Vagina (tissue), 2 donors: ENCODE measurements at regions not wholly inside any gene's neighbourhood (a gene's known extent, or its start where the extent isn't known, plus 50 kb on each side); places are given as distances from the start of the nearest gene placed in this dataset.
"Not testable (repeated sequence)": the region's sequence is repeated elsewhere in the genome, so short reads cannot be mapped to it uniquely, and the experiment has no call there.

Experiments
- DNase-seq, 2 donors: peaks; one replicate each; pipeline ENCODE4 v3.0.0-alpha.2; 2017; ENCODE audit errors: extremely low spot score in 2 of 2
- H3K27ac ChIP-seq: fragments of 200-600 bp; sonication (generic); one replicate; pipeline ENCODE4 v1.5.1; 2019
- H3K27me3 ChIP-seq: fragments of 200-600 bp; sonication (generic); one replicate; pipeline ENCODE4 v1.5.1; 2019
- H3K36me3 ChIP-seq, 2 donors: fragments of 200-600 bp; sonication (generic); one replicate each; pipeline ENCODE4 v1.5.1; 2017 to 2019
- H3K4me1 ChIP-seq: fragments of 200-600 bp; sonication (generic); one replicate; pipeline ENCODE4 v1.5.1; 2019
- H3K4me3 ChIP-seq, 2 donors: fragments of 200-600 bp; sonication (generic); 1 replicate in 1 of 2; 2 replicates in 1 of 2; pipeline ENCODE4 v1.5.1; 2016 to 2019
- H3K9me3 ChIP-seq: fragments of 200-600 bp; sonication (generic); one replicate; pipeline ENCODE4 v1.5.1; 2019
- CTCF ChIP-seq, 3 experiments: fragments of 450-650 bp in 2 of 3; fragments of 200-600 bp in 1 of 3; sonication (generic) in 1 of 3; IDR thresholded peaks; one replicate each; pipeline ENCODE4 v1.5.1; 2017 to 2019; ENCODE audit warnings: antibody characterized with exemption in 3 of 3, mild to moderate bottlenecking in 2 of 3, moderate library complexity in 2 of 3
- POLR2A ChIP-seq, 2 donors: fragments of 450-650 bp; IDR thresholded peaks; one replicate each; pipeline ENCODE4 v1.6.1; 2017; ENCODE audit warnings: antibody characterized with exemption in 2 of 2, mild to moderate bottlenecking in 2 of 2, moderate library complexity in 2 of 2
- POLR2AphosphoS5 ChIP-seq, 2 donors: sonication (generic); formaldehyde crosslinking; IDR thresholded peaks; one replicate each; pipeline ENCODE4 v1.9.0; 2017; ENCODE audit warnings: antibody characterized with exemption in 2 of 2, mild to moderate bottlenecking in 2 of 2, low read depth in 1 of 2; ENCODE audit not compliant: insufficient read depth in 1 of 2
- intact Hi-C: fragments of 100-400 bp; cut with DNase I; formaldehyde crosslinking; loops from one replicate; pipeline ENCODE4 v1.15.1; 2023

GRCh38 chr5:88653471-88653870 lies 229.5 kb downstream of the MEF2C start:
- DNase-seq: no peak

GRCh38 chr5:88647901-88648300 lies 235.1 kb downstream of the MEF2C start:
- no peaks in the 10 kb centered on the region for H3K9me3 ChIP-seq
- H3K27ac ChIP-seq: no peak overlapping the region
- H3K4me3 ChIP-seq: no peak overlapping the region
- no peaks in the 10 kb centered on the region for H3K27me3 ChIP-seq
- H3K4me1 ChIP-seq: no peaks in the 10 kb centered on the region
- intact Hi-C loops: no loop called here
- TF ChIP-seq POLR2A (IDR thresholded peaks at IDR 0.05) (no peak), CTCF (IDR thresholded peaks at IDR 0.05) (no peak), POLR2AphosphoS5 (IDR thresholded peaks at IDR 0.05; ENCODE audit: insufficient read depth in 1 of 2, low read depth in 1 of 2) (no peak)
- no peaks in the 10 kb centered on the region for H3K36me3 ChIP-seq
- DNase-seq: no peak

More at GRCh38 chr5:88653471-88653870, 229.5 kb downstream of the MEF2C start:
- intact Hi-C loops: no loop called here
- H3K27me3 ChIP-seq: no peaks in the 10 kb centered on the region
- no peak overlapping the region for H3K27ac ChIP-seq
- H3K4me1 ChIP-seq: no peaks in the 10 kb centered on the region
- TF ChIP-seq POLR2AphosphoS5 (IDR thresholded peaks at IDR 0.05; ENCODE audit: insufficient read depth in 1 of 2, low read depth in 1 of 2): no peak
- no peak for TF ChIP-seq POLR2A (IDR thresholded peaks at IDR 0.05)
- no peak for TF ChIP-seq CTCF (IDR thresholded peaks at IDR 0.05)
- H3K9me3 ChIP-seq: no peaks in the 10 kb centered on the region
- H3K36me3 ChIP-seq: no peaks in the 10 kb centered on the region
- H3K4me3 ChIP-seq: no peak overlapping the region

GRCh38 chr5:88646866-88647265 lies 236.1 kb downstream of the MEF2C start:
- Histone ChIP-seq H3K4me3 (no peak overlapping the region), H3K27me3 (no peaks in the 10 kb centered on the region), H3K27ac (no peak overlapping the region), H3K36me3 (no peaks in the 10 kb centered on the region), H3K9me3 (no peaks in the 10 kb centered on the region), H3K4me1 (no peaks in the 10 kb centered on the region)
- intact Hi-C loops: no loop called here
- no peak for DNase-seq
- TF ChIP-seq POLR2AphosphoS5 (IDR thresholded peaks at IDR 0.05; ENCODE audit: insufficient read depth in 1 of 2, low read depth in 1 of 2) (no peak), CTCF (IDR thresholded peaks at IDR 0.05) (no peak), POLR2A (IDR thresholded peaks at IDR 0.05) (no peak)

GRCh38 chr5:88644676-88645075 lies 238.3 kb downstream of the MEF2C start:
- no peak for TF ChIP-seq POLR2A (IDR thresholded peaks at IDR 0.05)
- TF ChIP-seq POLR2AphosphoS5 (IDR thresholded peaks at IDR 0.05; ENCODE audit: insufficient read depth in 1 of 2, low read depth in 1 of 2): no peak
- no peak for TF ChIP-seq CTCF (IDR thresholded peaks at IDR 0.05)
- DNase-seq: no peak
- no peak overlapping the region for H3K4me3 ChIP-seq
- no peaks in the 10 kb centered on the region for H3K36me3 ChIP-seq
- no peaks in the 10 kb centered on the region for H3K4me1 ChIP-seq
- no peak overlapping the region for H3K27ac ChIP-seq
- intact Hi-C loops: no loop called here
- H3K9me3 ChIP-seq: no peaks in the 10 kb centered on the region
- H3K27me3 ChIP-seq: no peaks in the 10 kb centered on the region

- no peak for TF ChIP-seq POLR2A (IDR thresholded peaks at IDR 0.05)
- H3K27ac ChIP-seq: no peak overlapping the region
- no peaks in the 10 kb centered on the region for H3K9me3 ChIP-seq
- no peaks in the 10 kb centered on the region for H3K27me3 ChIP-seq
- no peak for DNase-seq
- no peak overlapping the region for H3K4me3 ChIP-seq
- intact Hi-C loops: no loop called here
- H3K36me3 ChIP-seq: no peaks in the 10 kb centered on the region
- no peaks in the 10 kb centered on the region for H3K4me1 ChIP-seq
Measured at GRCh38 chr5:88643315-88643714, 239.7 kb downstream of the MEF2C start.

- H3K4me3 ChIP-seq: no peak overlapping the region
- TF ChIP-seq POLR2A (IDR thresholded peaks at IDR 0.05) (no peak), POLR2AphosphoS5 (IDR thresholded peaks at IDR 0.05; ENCODE audit: insufficient read depth in 1 of 2, low read depth in 1 of 2) (no peak), CTCF (IDR thresholded peaks at IDR 0.05) (no peak)
- no peaks in the 10 kb centered on the region for H3K36me3 ChIP-seq
- H3K27ac ChIP-seq: no peak overlapping the region
- intact Hi-C loops: no loop called here
- no peaks in the 10 kb centered on the region for H3K27me3 ChIP-seq
- no peaks in the 10 kb centered on the region for H3K4me1 ChIP-seq
- H3K9me3 ChIP-seq: no peaks in the 10 kb centered on the region
- DNase-seq: no peak
Measured at GRCh38 chr5:88634014-88634413, 249.0 kb downstream of the MEF2C start.

- H3K9me3 ChIP-seq, H3K36me3 ChIP-seq, intact Hi-C loops: not testable (repeated sequence)
Measured at GRCh38 chr5:88622890-88623289, 260.1 kb downstream of the MEF2C start.

GRCh38 chr5:88615767-88616166 lies 267.2 kb downstream of the MEF2C start:
- not testable (repeated sequence) for DNase-seq

More at GRCh38 chr5:88622890-88623289, 260.1 kb downstream of the MEF2C start:
- not testable (repeated sequence) for H3K4me1 ChIP-seq, H3K27me3 ChIP-seq, DNase-seq, H3K27ac ChIP-seq, H3K4me3 ChIP-seq

More at GRCh38 chr5:88615767-88616166, 267.2 kb downstream of the MEF2C start:
- H3K9me3 ChIP-seq, H3K36me3 ChIP-seq, H3K27ac ChIP-seq, H3K4me3 ChIP-seq, intact Hi-C loops, H3K27me3 ChIP-seq, H3K4me1 ChIP-seq: not testable (repeated sequence)
